HepG2 (cell line): ENCODE measurements at regions not wholly inside any gene's neighbourhood (a gene's known extent, or its start where the extent isn't known, plus 50 kb on each side); places are given as distances from the start of the nearest gene placed in this dataset.

Experiments used
- ATAC-seq: fragments of 200-7000 bp; cut with Tn5 transposase; 3 replicates; pipeline ENCODE4 v1.9.1; 2020; ENCODE audit warnings: mild to moderate bottlenecking, moderate library complexity
- BruUV-seq: library from RNA; stranded (reverse); fragments of 400-500 nt; replicated peaks from 2 replicates; lab custom pipeline; 2021; lab: Mats Ljungman, UMichigan
- CTCF ChIA-PET: fragments of 300-600 bp; formaldehyde crosslinking; extraction: SDS; loops from one replicate; lab custom pipeline; 2021; ENCODE audit warnings: low total read pairs, inconsistent platforms, low intra/inter-chr PET ratio; lab: Yijun Ruan, JAX
- POLR2A ChIA-PET: fragments of 350-600 bp; sonication (Branson Sonifier 250); formaldehyde crosslinking; loops from one replicate; lab custom pipeline; 2020; ENCODE audit warnings: antibody characterized with exemption, inconsistent platforms; lab: Yijun Ruan, JAX
- DNase-seq: peaks from one replicate; pipeline ENCODE4 v3.0.0-alpha.2; 2015; ENCODE audit warnings: low spot score
- FAIRE-seq: peaks from 3 replicates; lab custom pipeline; 2011; peaks lifted over from hg19 to GRCh38; lab: Jason Lieb, UNC
- H2AFZ ChIP-seq: one replicate; pipeline ENCODE4 v1.6.1; 2011; ENCODE audit warnings: low read length, inconsistent platforms
- H3K27ac ChIP-seq: fragments of 300-600 bp; 3 replicates; pipeline ENCODE4 v1.8.0; 2011; ENCODE audit warnings: mixed run types, mild to moderate bottlenecking, mixed read lengths, low read length, inconsistent platforms; ENCODE audit not compliant: insufficient read depth; ENCODE audit errors: extremely low read length
- H3K27me3 ChIP-seq, 2 experiments: fragments of 200-600 bp in 1 of 2; 2 replicates in 1 of 2; 3 replicates in 1 of 2; pipeline versions ENCODE4 v1.6.0 to v1.8.0; 2011; ENCODE audit warnings: low read length in 2 of 2, mild to moderate bottlenecking in 2 of 2, moderate library complexity in 2 of 2, inconsistent platforms in 1 of 2; ENCODE audit not compliant: insufficient read depth in 2 of 2, control insufficient read depth in 1 of 2
- H3K36me3 ChIP-seq, 2 experiments: fragments of 200-600 bp in 1 of 2; replicated peaks in 1 of 2; 2 replicates in 1 of 2; 3 replicates in 1 of 2; pipeline versions ENCODE4 v1.5.1 to v1.8.0; 2011; ENCODE audit warnings: low read length in 2 of 2, inconsistent platforms in 1 of 2; ENCODE audit not compliant: insufficient read depth in 2 of 2, control insufficient read depth in 1 of 2
- H3K4me1 ChIP-seq: 2 replicates; pipeline ENCODE4 v1.5.1; 2012; ENCODE audit warnings: low read length, inconsistent platforms; ENCODE audit not compliant: insufficient read depth
- H3K4me2 ChIP-seq: 2 replicates; pipeline ENCODE4 v1.6.0; 2011; ENCODE audit warnings: low read depth, low read length, inconsistent platforms
- H3K4me3 ChIP-seq, 3 experiments: fragments of 200-600 bp in 1 of 3; sonication (generic), shearing (Covaris generic) in 1 of 3; replicated peaks in 1 of 3; 2 replicates each; pipeline ENCODE4 v1.5.1; 2011 to 2016; ENCODE audit warnings: low read length in 3 of 3, inconsistent platforms in 2 of 3, low read depth in 2 of 3, mild to moderate bottlenecking in 2 of 3, control low read depth in 1 of 3, mixed read lengths in 1 of 3; ENCODE audit not compliant: insufficient read depth in 1 of 3
- H3K79me2 ChIP-seq: one replicate; pipeline ENCODE4 v1.6.1; 2011; ENCODE audit warnings: low read length, inconsistent platforms; ENCODE audit not compliant: insufficient read depth
- H3K9ac ChIP-seq: 2 replicates; pipeline ENCODE4 v1.6.0; 2011; ENCODE audit warnings: mild to moderate bottlenecking, low read depth, low read length, inconsistent platforms; ENCODE audit not compliant: insufficient read depth
- H3K9me3 ChIP-seq: 2 replicates; pipeline ENCODE4 v1.5.1; 2012; ENCODE audit warnings: mild to moderate bottlenecking, low read length
- H4K20me1 ChIP-seq: 2 replicates; pipeline ENCODE4 v1.6.0; 2011; ENCODE audit warnings: inconsistent platforms, mild to moderate bottlenecking, low read length, moderate library complexity; ENCODE audit not compliant: insufficient read depth
- ELK4 ChIP-seq: sonication (generic); formaldehyde crosslinking; IDR thresholded peaks from 2 replicates; pipeline ENCODE4 v1.9.0; 2021; ENCODE audit warnings: missing genetic modification reagents, borderline replicate concordance
- NFE2L2 ChIP-seq: fragments of 150-350 bp; IDR thresholded peaks from 2 replicates; pipeline ENCODE4 v1.6.1; 2014; ENCODE audit warnings: low read length
- PRDM4 ChIP-seq: sonication (generic); formaldehyde crosslinking; IDR thresholded peaks from 2 replicates; pipeline ENCODE4 v1.9.0; 2021; ENCODE audit warnings: missing genetic modification reagents, borderline replicate concordance
- TFDP1 ChIP-seq: IDR thresholded peaks from 2 replicates; pipeline ENCODE4 v1.6.1; 2016; ENCODE audit warnings: missing compliant biosample characterization, missing genetic modification reagents, borderline replicate concordance
- ZBTB39 ChIP-seq: sonication (generic); formaldehyde crosslinking; IDR thresholded peaks from 2 replicates; pipeline ENCODE4 v1.5.0; 2020; ENCODE audit warnings: missing genetic modification reagents
- ZFX ChIP-seq: sonication (generic); formaldehyde crosslinking; IDR thresholded peaks from 2 replicates; pipeline ENCODE4 v1.4.0; 2020; ENCODE audit warnings: mild to moderate bottlenecking, low read depth, missing genetic modification reagents, moderate library complexity
- ZKSCAN8 ChIP-seq: IDR thresholded peaks from 2 replicates; pipeline ENCODE4 v1.6.1; 2016; ENCODE audit warnings: borderline replicate concordance, missing genetic modification reagents, missing compliant biosample characterization
- ZNF34 ChIP-seq: sonication (generic); formaldehyde crosslinking; IDR thresholded peaks from 2 replicates; pipeline ENCODE4 v1.4.0; 2020; ENCODE audit warnings: mild to moderate bottlenecking, missing genetic modification reagents, borderline replicate concordance
- ZNF709 ChIP-seq: sonication (generic); formaldehyde crosslinking; IDR thresholded peaks from 2 replicates; pipeline ENCODE4 v1.5.0; 2020; ENCODE audit warnings: mild to moderate bottlenecking, missing genetic modification reagents
- ZNF75D ChIP-seq: sonication (generic); formaldehyde crosslinking; IDR thresholded peaks from 2 replicates; pipeline ENCODE4 v1.8.1; 2023; ENCODE audit warnings: missing genetic modification reagents, mild to moderate bottlenecking, borderline replicate concordance
- in situ Hi-C: cut with HindIII; loops from 2 replicates; pipeline ENCODE4 v1.10.0; 2017; ENCODE audit warnings: low pct_unique_long_range_greater_than_20kb; ENCODE audit not compliant: extremely low pct_ligation_motif_present
- intact Hi-C: fragments of 100-400 bp; cut with micrococcal nuclease; formaldehyde crosslinking; loops from one replicate; pipeline ENCODE4 v1.10.0; 2022; ENCODE audit not compliant: unreplicated experiment
- TF ChIP-seq, protein P1 (sequence below): sonication (generic); formaldehyde crosslinking; IDR thresholded peaks from 2 replicates; pipeline ENCODE4 v1.9.0; 2021; ENCODE audit warnings: missing genetic modification reagents, mild to moderate bottlenecking, borderline replicate concordance
- TF ChIP-seq, protein P2 (sequence below): sonication (generic); formaldehyde crosslinking; IDR thresholded peaks from 2 replicates; pipeline ENCODE4 v1.5.1; 2020; ENCODE audit warnings: mild to moderate bottlenecking, missing genetic modification reagents, borderline replicate concordance
- TF ChIP-seq, protein P3 (sequence below): sonication (generic); formaldehyde crosslinking; conservative IDR thresholded peaks from 2 replicates; pipeline ENCODE4 v1.8.1; 2023; ENCODE audit warnings: missing genetic modification reagents

- BruUV-seq: no TSS peak
- H3K27ac ChIP-seq: no peak overlapping the region
- no peaks in the 10 kb centered on the region for H3K79me2 ChIP-seq
- H3K27me3 ChIP-seq: 0 out of 5 replicates have a peak, but pooled peaks cover 0 to 5% of the 10 kb centered on the region in 2 experiments
- no peak for FAIRE-seq
- no peaks in the 10 kb centered on the region for H3K4me1 ChIP-seq
- no peak for DNase-seq
- intact Hi-C loops: loop anchor here (1.0 kb wide), 1 partner anchor 10 kb away; no protein-coding TSS in a partner anchor
- H3K36me3 ChIP-seq: no peaks in the 10 kb centered on the region
- no peak overlapping the region for H3K4me3 ChIP-seq
- in situ Hi-C loops: no loop called here
- no peak overlapping the region for H3K9ac ChIP-seq
- no peak for ATAC-seq
- ChIA-PET POLR2A (no interaction called here), CTCF (no interaction called here)
- H3K4me2 ChIP-seq: no peak overlapping the region
- H3K9me3 ChIP-seq: no peaks in the 10 kb centered on the region
- no peaks in the 10 kb centered on the region for H4K20me1 ChIP-seq
- no peak overlapping the region for H2AFZ ChIP-seq
- TF ChIP-seq PRDM4 (CRISPR knock-in tag) (no peak), ZNF34 (CRISPR knock-in tag) (no peak), ZNF709 (CRISPR knock-in tag) (no peak), ZFX (no peak), ZBTB39 (CRISPR knock-in tag) (no peak), NFE2L2 (no peak), ELK4 (CRISPR knock-in tag) (no peak), ZKSCAN8 (CRISPR knock-in tag) (no peak), TFDP1 (no peak), ZNF75D (no peak)
- TF ChIP-seq, protein P1, sequence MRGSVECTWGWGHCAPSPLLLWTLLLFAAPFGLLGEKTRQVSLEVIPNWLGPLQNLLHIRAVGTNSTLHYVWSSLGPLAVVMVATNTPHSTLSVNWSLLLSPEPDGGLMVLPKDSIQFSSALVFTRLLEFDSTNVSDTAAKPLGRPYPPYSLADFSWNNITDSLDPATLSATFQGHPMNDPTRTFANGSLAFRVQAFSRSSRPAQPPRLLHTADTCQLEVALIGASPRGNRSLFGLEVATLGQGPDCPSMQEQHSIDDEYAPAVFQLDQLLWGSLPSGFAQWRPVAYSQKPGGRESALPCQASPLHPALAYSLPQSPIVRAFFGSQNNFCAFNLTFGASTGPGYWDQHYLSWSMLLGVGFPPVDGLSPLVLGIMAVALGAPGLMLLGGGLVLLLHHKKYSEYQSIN (CRISPR knock-in tag): no peak
- TF ChIP-seq, protein P2, sequence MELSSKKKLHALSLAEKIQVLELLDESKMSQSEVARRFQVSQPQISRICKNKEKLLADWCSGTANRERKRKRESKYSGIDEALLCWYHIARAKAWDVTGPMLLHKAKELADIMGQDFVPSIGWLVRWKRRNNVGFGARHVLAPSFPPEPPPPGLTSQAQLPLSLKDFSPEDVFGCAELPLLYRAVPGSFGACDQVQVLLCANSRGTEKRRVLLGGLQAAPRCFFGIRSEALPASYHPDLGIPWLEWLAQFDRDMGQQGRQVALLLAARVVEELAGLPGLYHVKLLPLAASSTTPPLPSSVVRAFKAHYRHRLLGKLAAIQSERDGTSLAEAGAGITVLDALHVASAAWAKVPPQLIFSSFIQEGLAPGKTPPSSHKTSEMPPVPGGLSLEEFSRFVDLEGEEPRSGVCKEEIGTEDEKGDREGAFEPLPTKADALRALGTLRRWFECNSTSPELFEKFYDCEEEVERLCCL: no peak
- TF ChIP-seq, protein P3, sequence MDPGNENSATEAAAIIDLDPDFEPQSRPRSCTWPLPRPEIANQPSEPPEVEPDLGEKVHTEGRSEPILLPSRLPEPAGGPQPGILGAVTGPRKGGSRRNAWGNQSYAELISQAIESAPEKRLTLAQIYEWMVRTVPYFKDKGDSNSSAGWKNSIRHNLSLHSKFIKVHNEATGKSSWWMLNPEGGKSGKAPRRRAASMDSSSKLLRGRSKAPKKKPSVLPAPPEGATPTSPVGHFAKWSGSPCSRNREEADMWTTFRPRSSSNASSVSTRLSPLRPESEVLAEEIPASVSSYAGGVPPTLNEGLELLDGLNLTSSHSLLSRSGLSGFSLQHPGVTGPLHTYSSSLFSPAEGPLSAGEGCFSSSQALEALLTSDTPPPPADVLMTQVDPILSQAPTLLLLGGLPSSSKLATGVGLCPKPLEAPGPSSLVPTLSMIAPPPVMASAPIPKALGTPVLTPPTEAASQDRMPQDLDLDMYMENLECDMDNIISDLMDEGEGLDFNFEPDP (CRISPR knock-in tag): no peak
These were observed 59.3 kb upstream of the WT1 start for GRCh38 chr11:32494629-32495028.
